NB4 (cell line): ENCODE measurements at regions not wholly inside any gene's neighbourhood (a gene's known extent, or its start where the extent isn't known, plus 50 kb on each side); places are given as distances from the start of the nearest gene placed in this dataset.

Source experiments
- POLR2A ChIP-seq: IDR thresholded peaks from 2 replicates; pipeline ENCODE4 v1.6.1; 2011; ENCODE audit warnings: mild to moderate bottlenecking; ENCODE audit not compliant: insufficient read length; ENCODE audit errors: extremely low read depth
- TF ChIP-seq, protein P1 (sequence below): IDR thresholded peaks from one replicate; pipeline ENCODE4 v1.5.1; 2012; ENCODE audit warnings: low read depth, low read length

DNA sequence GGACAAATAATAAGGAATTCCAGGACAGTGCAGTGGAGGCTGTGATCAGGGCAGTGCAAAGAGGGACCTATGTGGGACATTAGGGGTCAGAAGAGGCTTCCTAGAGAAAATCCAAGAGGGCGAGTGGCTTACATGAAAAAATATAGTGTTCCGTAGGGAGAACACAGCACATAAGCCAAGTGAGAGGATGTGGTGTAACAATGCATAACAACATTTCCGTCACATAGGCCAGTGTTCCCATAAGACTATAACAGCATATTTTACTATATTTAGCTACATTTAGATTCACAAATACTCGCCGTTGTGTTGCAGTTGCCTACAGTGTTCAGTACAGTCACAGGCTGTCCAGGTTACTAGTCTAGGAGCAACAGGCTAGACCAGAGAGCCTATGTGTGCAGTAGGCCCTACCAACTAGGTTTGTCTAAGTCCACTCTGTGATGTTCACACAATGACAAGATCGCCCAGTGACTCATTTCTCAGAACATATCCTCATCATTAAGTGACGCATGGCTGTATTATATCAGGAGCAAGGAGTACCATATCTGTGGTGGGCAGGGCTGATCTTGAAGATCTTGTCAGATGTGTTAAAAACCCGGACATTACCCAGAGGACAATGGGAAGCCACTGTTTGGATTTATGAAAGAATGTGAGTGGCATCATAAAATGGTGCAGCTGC lies 74.0 kb upstream of the TBL1X start:
- TF ChIP-seq POLR2A: no peak
- TF ChIP-seq, protein P1, sequence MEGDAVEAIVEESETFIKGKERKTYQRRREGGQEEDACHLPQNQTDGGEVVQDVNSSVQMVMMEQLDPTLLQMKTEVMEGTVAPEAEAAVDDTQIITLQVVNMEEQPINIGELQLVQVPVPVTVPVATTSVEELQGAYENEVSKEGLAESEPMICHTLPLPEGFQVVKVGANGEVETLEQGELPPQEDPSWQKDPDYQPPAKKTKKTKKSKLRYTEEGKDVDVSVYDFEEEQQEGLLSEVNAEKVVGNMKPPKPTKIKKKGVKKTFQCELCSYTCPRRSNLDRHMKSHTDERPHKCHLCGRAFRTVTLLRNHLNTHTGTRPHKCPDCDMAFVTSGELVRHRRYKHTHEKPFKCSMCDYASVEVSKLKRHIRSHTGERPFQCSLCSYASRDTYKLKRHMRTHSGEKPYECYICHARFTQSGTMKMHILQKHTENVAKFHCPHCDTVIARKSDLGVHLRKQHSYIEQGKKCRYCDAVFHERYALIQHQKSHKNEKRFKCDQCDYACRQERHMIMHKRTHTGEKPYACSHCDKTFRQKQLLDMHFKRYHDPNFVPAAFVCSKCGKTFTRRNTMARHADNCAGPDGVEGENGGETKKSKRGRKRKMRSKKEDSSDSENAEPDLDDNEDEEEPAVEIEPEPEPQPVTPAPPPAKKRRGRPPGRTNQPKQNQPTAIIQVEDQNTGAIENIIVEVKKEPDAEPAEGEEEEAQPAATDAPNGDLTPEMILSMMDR: no peak
